Stimulated activated CD4-positive, alpha-beta T cell treated with anti-CD3 and anti-CD28 coated beads, Interleukin-15, amount 100 ng/mL, for 48 hours (primary cell): ENCODE measurements at regions not wholly inside any gene's neighbourhood (a gene's known extent, or its start where the extent isn't known, plus 50 kb on each side); places are given as distances from the start of the nearest gene placed in this dataset.
"Not testable (repeated sequence)": the region's sequence is repeated elsewhere in the genome, so short reads cannot be mapped to it uniquely, and the experiment has no call there.

ENCODE experiments used
- DNase-seq, 2 donors: peaks; one replicate each; pipeline ENCODE4 v3.0.0-alpha.2; 2020; ENCODE audit warnings: low read depth in 2 of 2

DNA sequence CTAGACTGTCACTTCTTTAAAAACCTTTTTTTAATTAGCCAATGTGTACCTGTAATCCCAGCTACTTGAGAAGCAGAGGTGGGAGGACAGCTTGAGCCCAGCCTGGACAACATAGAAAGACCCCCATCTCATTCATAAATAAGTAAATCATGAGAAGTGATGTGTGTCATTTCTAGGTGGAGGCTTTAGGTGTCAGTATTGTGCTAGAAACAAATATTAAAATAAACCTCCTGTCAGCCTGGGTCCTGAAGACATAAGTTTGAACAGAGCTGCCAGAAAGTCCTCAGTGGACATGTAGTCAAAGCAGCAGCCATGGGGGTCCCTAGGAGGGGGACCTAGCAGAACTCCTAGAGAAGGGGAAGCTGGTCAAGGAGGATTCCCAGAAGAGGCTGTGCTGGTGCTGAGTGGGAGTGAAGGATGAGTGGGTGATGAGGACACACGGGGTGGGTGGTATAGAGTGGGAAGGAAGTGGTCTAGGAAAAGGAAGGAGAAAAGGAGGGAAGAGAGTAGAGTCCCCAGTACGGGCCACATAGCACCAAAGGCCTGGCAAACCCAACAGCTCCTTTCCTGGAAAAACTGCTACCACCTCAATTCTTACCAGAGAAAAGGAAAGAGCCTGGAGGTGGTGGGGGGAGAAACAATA lies 316.6 kb upstream of the NCKAP5 start:
- no peak for DNase-seq

DNA sequence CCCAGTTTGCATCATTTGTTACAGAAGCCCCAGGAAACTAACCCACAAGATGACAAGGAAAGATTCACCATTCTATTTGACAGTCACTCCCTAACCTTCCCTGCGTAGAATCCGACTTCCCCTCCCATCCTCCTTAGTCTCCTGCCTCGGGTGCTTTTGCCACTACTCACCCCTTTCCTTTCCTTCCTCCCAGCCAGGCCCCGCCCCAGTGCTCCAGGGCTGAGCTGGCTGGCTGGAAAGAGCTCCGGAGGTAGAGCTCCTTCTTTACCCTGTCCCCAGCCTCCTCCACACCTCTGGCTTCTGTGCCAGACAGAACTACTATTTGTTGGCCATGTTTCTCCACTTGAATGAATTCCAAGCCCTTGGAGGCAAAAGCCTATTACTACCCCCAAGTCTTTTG lies 317.6 kb upstream of the NCKAP5 start:
- no peak for DNase-seq

DNA sequence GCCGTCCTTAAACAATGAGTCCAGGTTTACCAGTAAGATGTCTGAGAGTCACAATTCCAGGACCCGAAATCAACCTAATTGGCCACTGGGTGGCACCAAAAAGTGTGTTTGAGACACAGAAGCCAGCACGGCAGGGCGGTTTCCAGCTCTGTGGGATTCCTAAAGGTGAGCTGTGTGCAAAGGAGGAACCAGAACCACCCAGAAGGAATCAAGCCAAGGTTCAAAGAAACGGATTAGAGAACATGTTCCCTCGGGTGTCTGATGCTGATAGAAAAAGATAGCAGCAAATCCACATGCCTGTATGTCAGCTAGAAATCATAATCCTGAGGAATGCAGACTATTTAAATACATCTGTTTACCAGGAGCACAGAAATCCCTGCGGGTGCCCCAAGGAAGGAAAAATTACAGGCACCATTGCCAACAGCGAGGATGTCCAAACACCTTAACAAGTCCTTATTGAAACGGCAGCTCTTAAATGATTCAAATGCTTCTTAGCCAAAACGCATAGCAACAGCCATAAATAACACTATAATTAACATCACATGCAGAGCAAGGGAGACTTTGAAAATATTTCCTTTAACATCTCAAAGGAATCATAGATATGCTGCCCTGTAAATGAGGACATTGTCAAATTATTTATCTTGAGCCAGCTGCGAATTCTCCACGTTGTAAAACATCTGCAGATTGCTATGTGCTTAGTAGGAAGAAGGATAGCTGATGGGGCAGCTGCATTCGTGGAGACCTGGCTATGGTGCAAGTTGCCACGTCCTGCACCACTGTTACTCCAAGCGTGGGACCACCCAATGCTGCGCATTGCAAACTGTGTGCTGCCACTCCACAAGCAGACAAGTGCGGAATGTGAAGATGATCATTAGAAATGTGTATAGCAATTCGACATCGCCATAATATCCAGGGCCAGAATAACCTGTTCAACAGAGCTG lies 318.7 kb upstream of the NCKAP5 start:
- peak; percentile 9 to 35 for DNase-seq

DNA sequence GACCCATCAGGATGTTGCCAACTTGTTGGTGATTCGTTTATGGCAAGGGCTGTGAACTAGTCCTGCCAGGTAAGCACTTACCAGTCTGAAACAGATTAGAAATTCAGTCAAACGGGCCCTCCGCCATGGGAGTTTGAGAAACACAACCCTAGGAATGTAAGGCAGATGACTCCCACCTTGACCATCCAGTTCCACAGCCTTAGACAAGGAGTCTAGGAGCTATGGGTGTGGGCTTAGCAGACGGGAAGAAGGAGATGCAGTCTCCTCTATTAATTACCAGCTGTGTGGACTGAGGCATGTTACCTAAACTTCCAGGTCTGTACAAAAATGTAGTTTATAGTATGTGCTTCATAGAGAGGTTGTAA lies 319.4 kb upstream of the NCKAP5 start:
- DNase-seq: no peak

- no peak for DNase-seq
These were observed 319.8 kb upstream of the NCKAP5 start for GRCh38 chr2:133888107-133888506.

DNA sequence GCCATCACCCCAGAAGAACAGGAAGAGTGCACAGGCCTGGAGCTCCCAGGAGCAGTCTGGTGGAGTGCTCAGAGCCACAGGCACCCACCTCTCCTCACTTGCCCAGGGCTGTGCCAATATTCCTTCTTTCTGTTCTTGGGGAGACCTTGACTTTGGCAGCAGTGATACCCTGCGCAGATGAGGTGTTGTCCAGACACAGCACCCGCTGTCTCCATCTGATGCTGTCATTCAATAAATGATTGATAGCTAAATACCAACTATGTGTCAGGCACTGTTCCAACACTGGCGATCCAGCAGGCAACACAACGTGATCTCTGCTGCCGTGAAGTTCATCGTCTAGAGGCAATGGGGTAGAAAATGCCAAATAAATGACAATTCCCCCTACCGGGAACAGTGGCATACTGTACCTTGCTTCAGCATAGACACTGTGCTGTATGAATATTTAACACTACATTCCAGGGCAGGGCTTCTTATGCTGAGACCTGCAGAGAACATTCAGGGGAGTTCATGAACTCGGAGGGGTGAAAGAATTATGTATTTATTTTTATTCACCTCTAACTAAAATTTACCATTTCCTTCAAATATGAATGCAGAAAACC lies 320.5 kb upstream of the NCKAP5 start:
- no peak for DNase-seq

- DNase-seq: no peak
These were observed 324.2 kb upstream of the NCKAP5 start for GRCh38 chr2:133892352-133892913.

DNA sequence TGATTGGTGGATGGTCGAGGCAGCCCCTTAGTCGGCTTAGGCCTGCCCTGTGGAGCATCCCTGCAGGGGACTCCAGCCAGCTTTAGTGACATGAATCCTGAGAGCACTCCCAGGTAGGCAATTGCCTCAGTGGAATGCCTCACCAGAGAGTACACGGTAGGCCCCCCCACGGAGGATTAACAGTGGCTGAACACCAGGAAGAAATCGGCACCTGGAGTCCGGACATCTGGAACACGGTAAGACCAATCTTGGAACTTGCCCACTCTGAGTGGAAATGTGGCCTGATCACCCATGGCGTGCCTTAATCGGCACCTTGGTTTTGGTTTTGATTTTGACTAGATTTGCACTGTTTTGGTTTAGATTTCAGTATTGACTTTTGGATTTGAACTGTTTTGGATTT lies 326.2 kb upstream of the NCKAP5 start:
- no peak for DNase-seq

- DNase-seq: not testable (repeated sequence)
These were observed 329.6 kb upstream of the NCKAP5 start for GRCh38 chr2:133897838-133898237.

DNA sequence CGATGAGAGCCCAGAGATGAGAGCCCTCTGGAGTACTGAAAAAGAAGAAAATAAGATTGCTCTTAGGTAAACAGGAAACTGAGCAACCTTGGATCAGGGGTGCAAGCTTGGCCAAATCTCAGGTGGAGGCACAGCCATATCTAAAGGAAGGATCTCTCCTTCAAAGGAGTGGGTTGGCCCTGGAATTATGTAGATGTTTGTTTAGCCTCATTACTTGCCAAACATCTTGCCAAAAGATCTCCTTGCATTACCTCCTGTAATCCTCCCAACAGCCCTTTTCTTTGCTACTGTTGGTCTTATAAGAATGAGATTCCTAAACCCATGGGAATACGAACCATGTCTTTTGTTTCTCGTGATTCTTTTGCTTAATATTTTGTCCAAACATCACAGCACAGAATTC lies 332.6 kb upstream of the NCKAP5 start:
- no peak for DNase-seq

GRCh38 chr2:133906396-133906795 lies 338.1 kb upstream of the NCKAP5 start:
- no peak for DNase-seq

DNA sequence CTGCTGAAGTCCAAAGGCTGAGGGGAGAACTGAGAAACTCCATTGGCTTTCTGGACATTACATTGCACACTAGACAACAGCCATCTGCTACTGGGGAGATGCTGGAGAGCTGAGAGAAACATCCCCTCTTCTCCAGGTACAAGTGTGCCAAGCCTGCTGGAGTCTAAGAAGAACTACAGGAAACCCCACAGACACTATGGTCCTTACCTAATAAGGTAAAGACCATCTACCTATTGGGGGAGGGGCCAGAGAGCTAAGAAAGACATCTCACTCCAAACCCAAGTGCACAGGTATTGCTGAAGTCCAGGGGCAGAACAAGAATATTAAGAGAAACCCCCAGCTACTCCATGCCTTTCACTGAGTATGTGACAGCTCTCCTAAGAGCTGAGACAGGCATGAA lies 338.7 kb upstream of the NCKAP5 start:
- DNase-seq: no peak

GRCh38 chr2:133908171-133908570 lies 339.9 kb upstream of the NCKAP5 start:
- no peak for DNase-seq

DNA sequence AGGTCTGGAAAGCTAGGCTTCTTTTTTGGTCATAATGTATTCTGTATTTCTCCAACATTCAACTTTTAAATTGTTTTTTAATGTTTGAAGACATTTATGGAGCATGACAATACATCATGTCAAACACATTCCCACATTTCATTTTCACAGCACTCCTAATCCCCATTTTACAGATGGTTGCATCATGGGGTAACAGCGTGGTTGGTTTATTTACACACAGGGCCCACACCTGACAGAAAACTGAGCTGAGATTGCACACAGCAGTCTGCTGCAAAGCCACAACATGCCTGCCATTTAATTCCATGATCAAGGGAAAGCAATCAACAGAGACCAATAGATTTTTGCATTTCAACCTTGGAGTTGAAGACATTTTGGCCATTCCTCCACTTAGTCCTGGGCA lies 335.7 kb upstream of the MGAT5 start:
- no peak for DNase-seq

DNA sequence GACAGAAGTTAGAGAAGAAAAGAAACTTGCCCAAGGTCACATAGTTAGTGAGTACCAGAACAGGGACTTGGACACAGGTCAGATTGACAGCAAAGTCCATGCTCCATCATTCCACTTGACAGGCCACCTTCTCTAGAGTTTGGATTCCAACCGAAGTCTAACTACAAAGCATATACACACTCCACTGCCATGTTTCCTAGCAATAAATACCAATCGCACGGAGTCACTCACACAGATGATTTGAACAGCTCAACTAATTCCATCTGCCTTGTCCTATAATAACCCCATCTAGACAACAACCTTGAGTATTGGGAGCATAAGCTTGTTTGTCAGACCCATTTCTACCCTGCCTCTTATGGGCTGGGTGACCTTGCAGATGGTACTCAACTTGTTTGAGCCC lies 334.6 kb upstream of the MGAT5 start:
- no peak for DNase-seq

DNA sequence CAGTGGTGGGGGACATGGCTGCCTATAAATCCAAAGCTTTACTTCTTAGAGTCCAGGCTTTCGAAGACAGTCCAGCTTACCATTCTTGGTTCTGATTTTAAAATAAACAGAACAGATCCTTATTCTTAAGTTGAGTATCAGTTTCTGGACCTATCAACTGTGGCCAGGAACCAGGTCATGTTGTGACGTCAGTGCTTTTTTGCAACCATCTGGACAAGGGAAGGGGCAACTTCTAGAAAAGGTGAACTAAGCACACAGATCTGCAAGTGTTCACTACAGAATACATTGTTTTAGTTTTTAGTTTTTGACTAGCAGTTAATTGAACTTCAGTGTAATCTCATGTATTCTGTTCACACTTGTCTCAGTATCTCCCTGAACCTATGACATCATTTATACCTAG lies 326.0 kb upstream of the MGAT5 start:
- no peak for DNase-seq

DNA sequence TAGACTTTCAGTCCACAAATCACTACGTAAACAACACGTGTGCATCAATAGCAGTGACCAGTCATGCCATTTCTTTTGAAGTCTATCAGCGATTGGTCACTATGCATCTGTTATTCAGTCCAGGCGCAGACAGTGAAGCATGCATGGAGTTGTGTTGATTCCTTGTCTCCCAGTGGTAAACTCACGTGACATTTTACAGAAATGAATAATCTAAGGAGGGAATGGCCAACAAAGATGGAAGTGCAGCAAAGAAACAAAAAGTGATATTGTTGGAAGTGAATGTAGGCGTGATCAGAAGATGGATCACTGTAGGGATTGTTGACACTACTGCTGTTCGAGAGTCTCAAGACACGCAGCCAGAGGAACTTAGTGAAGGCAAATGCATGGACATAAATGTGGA lies 317.8 kb upstream of the MGAT5 start:
- no peak for DNase-seq

DNA sequence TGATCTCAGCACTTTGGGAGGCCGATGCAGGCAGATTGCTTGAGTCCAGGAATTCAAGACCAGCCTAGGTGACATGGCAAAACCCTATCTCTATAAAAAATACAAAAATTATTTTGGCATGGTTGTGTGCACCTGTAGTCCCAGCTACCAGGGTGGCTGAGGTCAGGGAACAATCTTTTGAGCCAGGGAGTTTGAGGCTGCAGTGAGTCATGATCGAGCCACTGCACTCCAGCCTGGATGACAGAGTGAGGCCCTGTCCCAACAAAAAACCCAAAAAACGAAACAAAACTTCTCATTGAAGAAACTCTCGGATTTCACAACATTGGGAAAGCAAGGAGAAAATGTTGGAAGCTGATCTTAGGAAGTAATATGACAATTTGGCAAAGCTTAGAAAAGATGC lies 317.3 kb upstream of the MGAT5 start:
- DNase-seq: no peak

DNA sequence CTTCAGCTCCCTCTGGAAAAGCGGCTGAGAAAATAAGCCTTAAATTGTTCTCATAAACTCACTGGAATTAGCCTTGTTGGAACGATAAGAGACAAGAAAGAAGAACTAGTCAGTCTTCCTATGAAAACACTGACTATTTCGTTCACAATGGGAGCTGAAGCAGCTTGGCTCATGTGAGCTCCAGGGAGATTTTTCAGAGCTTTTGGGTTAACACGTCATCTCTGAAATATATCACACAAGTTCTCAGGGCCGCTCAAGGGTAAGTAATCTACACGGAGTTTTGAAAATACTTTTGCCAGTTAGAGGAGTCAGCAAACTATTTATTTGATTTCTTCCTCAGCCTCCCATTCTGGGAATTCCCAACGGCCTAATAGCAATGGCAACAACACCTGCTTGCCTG lies 316.2 kb upstream of the MGAT5 start:
- no peak for DNase-seq

DNA sequence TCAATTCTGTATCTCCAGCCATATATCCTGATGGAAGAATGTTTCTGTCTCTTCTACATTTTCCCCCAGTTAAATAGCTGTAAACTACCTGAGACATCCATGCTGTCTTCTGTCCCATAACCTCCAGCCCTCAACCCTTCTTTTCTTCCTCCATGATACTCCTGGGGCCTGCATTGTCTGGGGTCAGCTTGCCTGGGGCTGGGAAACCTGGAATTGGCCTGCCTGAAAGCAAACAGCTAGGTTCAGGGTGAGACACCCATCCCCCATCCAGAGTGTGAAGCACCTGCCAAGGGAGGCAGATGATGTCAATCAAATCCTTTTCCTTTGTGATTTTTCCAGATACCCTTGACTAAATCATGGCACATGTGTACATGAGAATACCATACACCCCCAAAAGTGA lies 313.7 kb upstream of the MGAT5 start:
- no peak for DNase-seq

GRCh38 chr2:133941666-133942065 lies 312.2 kb upstream of the MGAT5 start:
- no peak for DNase-seq

DNA sequence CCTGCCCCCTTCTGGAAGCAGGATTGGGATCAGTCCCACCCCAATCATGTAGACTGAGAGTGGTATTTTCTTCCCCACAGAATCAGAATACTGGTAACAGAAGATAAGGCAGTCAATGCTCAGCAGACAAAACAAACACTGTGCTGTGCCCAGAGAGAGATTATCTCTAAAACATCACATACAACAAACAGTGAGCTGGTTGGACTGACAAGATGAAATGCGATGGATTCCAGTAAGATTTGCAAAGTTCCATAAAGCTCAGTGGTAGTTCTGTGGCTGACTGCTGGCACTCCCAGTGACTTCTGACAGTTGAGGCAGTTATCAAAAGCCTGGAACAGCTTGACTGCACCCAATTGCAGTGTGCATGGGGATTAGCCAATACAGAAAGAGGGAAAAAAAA lies 311.5 kb upstream of the MGAT5 start:
- no peak for DNase-seq

- DNase-seq: no peak
These were observed 310.8 kb upstream of the MGAT5 start for GRCh38 chr2:133943108-133943507.
